Breast epithelium (tissue), 4 donors: ENCODE measurements at regions not wholly inside any gene's neighbourhood (a gene's known extent, or its start where the extent isn't known, plus 50 kb on each side); places are given as distances from the start of the nearest gene placed in this dataset.

ENCODE experiments used
- DNase-seq, 2 donors: peaks; one replicate each; pipeline ENCODE4 v3.0.0-alpha.2; 2019; ENCODE audit warnings: low spot score in 2 of 2
- H3K27ac ChIP-seq, 2 donors: fragments of 200-600 bp; sonication (generic) in 1 of 2; one replicate each; pipeline ENCODE4 v1.5.1; 2016 to 2019; ENCODE audit warnings: mild to moderate bottlenecking in 1 of 2
- H3K27me3 ChIP-seq, 2 donors: fragments of 200-600 bp; sonication (generic) in 1 of 2; one replicate each; pipeline versions ENCODE4 v1.5.1 to v1.6.0; 2017 to 2019; ENCODE audit warnings: control low read depth in 1 of 2, mild to moderate bottlenecking in 1 of 2
- H3K36me3 ChIP-seq: fragments of 200-600 bp; one replicate; pipeline ENCODE4 v1.5.1; 2019
- H3K4me1 ChIP-seq, 2 donors: fragments of 200-600 bp; sonication (generic); one replicate each; pipeline ENCODE4 v1.5.1; 2016 to 2019; ENCODE audit warnings: control low read depth in 1 of 2
- H3K4me3 ChIP-seq, 3 donors: fragments of 200-600 bp; sonication (generic); 1 replicate in 2 of 3; 2 replicates in 1 of 3; pipeline ENCODE4 v1.5.1; 2016 to 2019; ENCODE audit warnings: mild to moderate bottlenecking in 3 of 3, moderate library complexity in 2 of 3
- H3K9me3 ChIP-seq, 2 donors: fragments of 200-600 bp; sonication (generic) in 1 of 2; one replicate each; pipeline ENCODE4 v1.5.1; 2016 to 2019; ENCODE audit warnings: control low read depth in 1 of 2
- CTCF ChIP-seq, 3 donors: fragments of 450-650 bp; IDR thresholded peaks; one replicate each; pipeline ENCODE4 v1.5.1; 2016 to 2017; ENCODE audit warnings: antibody characterized with exemption in 3 of 3, mild to moderate bottlenecking in 3 of 3, moderate library complexity in 3 of 3
- POLR2A ChIP-seq: fragments of 450-650 bp; IDR thresholded peaks from one replicate; pipeline ENCODE4 v1.6.1; 2016; ENCODE audit warnings: antibody characterized with exemption, mild to moderate bottlenecking, moderate library complexity
- POLR2AphosphoS5 ChIP-seq, 3 donors: sonication (generic); formaldehyde crosslinking; IDR thresholded peaks; one replicate each; pipeline ENCODE4 v1.6.1; 2017; ENCODE audit warnings: antibody characterized with exemption in 3 of 3
- intact Hi-C: fragments of 100-400 bp; cut with DNase I; formaldehyde crosslinking; loops from one replicate; pipeline ENCODE4 v1.15.1; 2023; ENCODE audit warnings: low total_unique reads

DNA sequence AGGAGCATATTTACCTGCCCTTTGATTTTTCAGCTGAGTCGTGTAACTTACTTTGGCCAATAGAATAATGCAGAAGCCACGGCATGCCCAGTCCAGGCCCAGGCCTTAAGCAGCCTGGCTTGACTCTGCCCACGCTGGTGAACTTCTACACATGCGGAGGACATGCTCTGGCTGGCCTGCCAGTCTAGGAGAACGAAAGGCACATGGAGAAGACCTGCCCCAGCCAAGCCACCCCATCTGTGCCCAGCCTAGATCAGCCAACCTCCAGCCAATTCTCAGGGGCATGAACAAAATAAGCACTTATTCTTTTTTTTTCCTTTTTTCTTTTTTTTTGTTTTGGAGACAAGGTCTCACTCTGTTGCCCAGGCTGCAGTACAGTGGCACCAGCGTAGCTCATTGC lies 112.7 kb upstream of the NANOS1 start:
- intact Hi-C loops = no loop called here
- Histone ChIP-seq H3K4me3 (no peak overlapping the region), H3K27ac (no peak overlapping the region)

GRCh38 chr10:118917701-118918100 lies 111.8 kb upstream of the NANOS1 start:
- no peaks in the 10 kb centered on the region for H3K36me3 ChIP-seq
- H3K4me1 ChIP-seq = no peaks in the 10 kb centered on the region
- no peaks in the 10 kb centered on the region for H3K9me3 ChIP-seq
- no peak overlapping the region for H3K4me3 ChIP-seq
- DNase-seq = no peak
- H3K27ac ChIP-seq = no peak overlapping the region
- H3K27me3 ChIP-seq = no peaks in the 10 kb centered on the region
- no peak for TF ChIP-seq CTCF (IDR thresholded peaks at IDR 0.05)
- no peak for TF ChIP-seq POLR2A
- no peak for TF ChIP-seq POLR2AphosphoS5 (IDR thresholded peaks at IDR 0.05)
- intact Hi-C loops = no loop called here

More for the DNA sequence above, 112.7 kb upstream of the NANOS1 start:
- Histone ChIP-seq H3K4me1 (no peaks in the 10 kb centered on the region), H3K36me3 (no peaks in the 10 kb centered on the region), H3K9me3 (no peaks in the 10 kb centered on the region), H3K27me3 (no peaks in the 10 kb centered on the region)
- TF ChIP-seq POLR2AphosphoS5 (IDR thresholded peaks at IDR 0.05) (no peak), CTCF (IDR thresholded peaks at IDR 0.05) (no peak), POLR2A (no peak)
- DNase-seq = no peak

DNA sequence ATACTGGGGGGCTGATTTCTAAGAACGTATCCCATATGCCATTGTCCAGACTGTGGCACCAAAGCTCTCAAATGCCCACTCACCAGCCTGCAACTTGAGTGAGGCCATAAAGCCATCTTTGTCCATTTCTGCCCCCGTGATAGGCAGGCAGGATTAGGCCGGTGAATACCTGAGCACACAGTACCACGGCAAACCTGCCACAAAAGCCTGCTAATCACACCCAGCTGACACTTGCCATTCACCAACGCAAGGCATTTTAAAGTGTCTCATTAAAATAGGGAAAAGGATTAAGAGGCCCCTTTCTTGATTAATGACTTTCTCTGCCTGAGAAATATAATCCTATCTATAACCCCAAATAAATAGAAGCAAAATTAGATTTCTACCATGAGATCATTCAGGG lies 111.4 kb upstream of the NANOS1 start:
- Histone ChIP-seq H3K4me3 (no peak overlapping the region), H3K36me3 (no peaks in the 10 kb centered on the region), H3K27me3 (no peaks in the 10 kb centered on the region), H3K27ac (no peak overlapping the region), H3K4me1 (no peaks in the 10 kb centered on the region), H3K9me3 (no peaks in the 10 kb centered on the region)
- DNase-seq = no peak
- intact Hi-C loops = no loop called here
- TF ChIP-seq POLR2AphosphoS5 (IDR thresholded peaks at IDR 0.05) (no peak), CTCF (IDR thresholded peaks at IDR 0.05) (no peak), POLR2A (no peak)

GRCh38 chr10:118918587-118918986 lies 110.9 kb upstream of the NANOS1 start:
- intact Hi-C loops = no loop called here
- no peak for TF ChIP-seq POLR2A
- no peak for TF ChIP-seq CTCF (IDR thresholded peaks at IDR 0.05)
- TF ChIP-seq POLR2AphosphoS5 (IDR thresholded peaks at IDR 0.05) = no peak
- no peak for DNase-seq

DNA sequence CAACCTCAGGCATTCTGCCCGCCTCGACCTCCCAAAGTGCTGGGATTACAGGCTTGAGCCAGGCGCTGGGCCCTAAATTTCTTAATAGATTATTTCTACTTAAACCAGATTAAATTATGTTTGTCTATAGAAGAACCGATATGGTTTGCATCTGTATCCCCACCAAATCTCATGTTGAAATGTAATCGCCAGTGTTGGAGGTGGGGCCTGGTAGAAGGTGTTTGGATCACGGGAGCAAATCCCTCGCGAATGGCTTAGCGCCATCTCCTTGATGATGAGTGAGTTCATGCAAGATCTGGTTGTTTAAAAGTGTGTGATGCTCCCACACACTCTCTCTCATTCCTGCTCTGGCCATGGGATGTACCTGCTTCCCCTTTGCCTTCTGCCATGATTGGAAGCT lies 109.3 kb upstream of the NANOS1 start:
- H3K9me3 ChIP-seq = no peaks in the 10 kb centered on the region
- no peaks in the 10 kb centered on the region for H3K27me3 ChIP-seq
- TF ChIP-seq POLR2AphosphoS5 (IDR thresholded peaks at IDR 0.05) (no peak), CTCF (IDR thresholded peaks at IDR 0.05) (no peak), POLR2A (no peak)
- no peaks in the 10 kb centered on the region for H3K36me3 ChIP-seq
- no peak overlapping the region for H3K4me3 ChIP-seq
- intact Hi-C loops = no loop called here
- no peak for DNase-seq
- H3K27ac ChIP-seq = no peak overlapping the region
- no peaks in the 10 kb centered on the region for H3K4me1 ChIP-seq

More at GRCh38 chr10:118918587-118918986, 110.9 kb upstream of the NANOS1 start:
- no peak overlapping the region for H3K4me3 ChIP-seq
- H3K9me3 ChIP-seq = no peaks in the 10 kb centered on the region
- H3K4me1 ChIP-seq = no peaks in the 10 kb centered on the region
- H3K27me3 ChIP-seq = no peaks in the 10 kb centered on the region
- no peaks in the 10 kb centered on the region for H3K36me3 ChIP-seq
- no peak overlapping the region for H3K27ac ChIP-seq
